ENCODE measurements at regions not wholly inside any gene's neighbourhood (a gene's known extent, or its start where the extent isn't known, plus 50 kb on each side); places are given as distances from the start of the nearest gene placed in this dataset.

DNA sequence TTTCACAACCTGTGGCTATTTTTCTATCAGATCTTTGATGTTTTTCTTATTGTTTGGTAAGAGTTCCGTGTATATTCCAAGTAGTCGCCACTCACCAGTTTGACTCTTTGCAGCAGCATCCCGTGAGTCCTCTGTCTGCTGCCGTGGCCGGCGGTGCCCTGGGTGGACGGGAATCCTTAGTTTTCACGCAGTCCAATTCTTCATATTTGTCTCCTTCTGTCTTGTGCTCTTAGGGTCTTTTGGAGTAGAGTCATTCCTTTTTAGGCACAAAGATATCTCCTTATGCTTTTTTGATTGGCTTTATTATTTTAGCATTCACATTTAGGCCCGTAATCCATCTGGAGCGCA lies 94.9 kb upstream of the MSX1 start:
- H3K27ac ChIP-seq, result no peak overlapping the region
- no peaks in the 10 kb centered on the region for H3K4me1 ChIP-seq
- H3K9me3 ChIP-seq, result peaks cover 0 to 2% (median 0%) of the 10 kb centered on the region in 3 donors
- H3K27me3 ChIP-seq, result no peaks in the 10 kb centered on the region
- H3K4me3 ChIP-seq, result no peak overlapping the region
- H3K36me3 ChIP-seq, result no peaks in the 10 kb centered on the region
- TF ChIP-seq, protein P1, sequence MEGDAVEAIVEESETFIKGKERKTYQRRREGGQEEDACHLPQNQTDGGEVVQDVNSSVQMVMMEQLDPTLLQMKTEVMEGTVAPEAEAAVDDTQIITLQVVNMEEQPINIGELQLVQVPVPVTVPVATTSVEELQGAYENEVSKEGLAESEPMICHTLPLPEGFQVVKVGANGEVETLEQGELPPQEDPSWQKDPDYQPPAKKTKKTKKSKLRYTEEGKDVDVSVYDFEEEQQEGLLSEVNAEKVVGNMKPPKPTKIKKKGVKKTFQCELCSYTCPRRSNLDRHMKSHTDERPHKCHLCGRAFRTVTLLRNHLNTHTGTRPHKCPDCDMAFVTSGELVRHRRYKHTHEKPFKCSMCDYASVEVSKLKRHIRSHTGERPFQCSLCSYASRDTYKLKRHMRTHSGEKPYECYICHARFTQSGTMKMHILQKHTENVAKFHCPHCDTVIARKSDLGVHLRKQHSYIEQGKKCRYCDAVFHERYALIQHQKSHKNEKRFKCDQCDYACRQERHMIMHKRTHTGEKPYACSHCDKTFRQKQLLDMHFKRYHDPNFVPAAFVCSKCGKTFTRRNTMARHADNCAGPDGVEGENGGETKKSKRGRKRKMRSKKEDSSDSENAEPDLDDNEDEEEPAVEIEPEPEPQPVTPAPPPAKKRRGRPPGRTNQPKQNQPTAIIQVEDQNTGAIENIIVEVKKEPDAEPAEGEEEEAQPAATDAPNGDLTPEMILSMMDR (IDR thresholded peaks at IDR 0.05), result no peak
- no peak for DNase-seq
- intact Hi-C loops (cut with DNase I; ENCODE audit: low total_unique reads), result no loop called here

DNA sequence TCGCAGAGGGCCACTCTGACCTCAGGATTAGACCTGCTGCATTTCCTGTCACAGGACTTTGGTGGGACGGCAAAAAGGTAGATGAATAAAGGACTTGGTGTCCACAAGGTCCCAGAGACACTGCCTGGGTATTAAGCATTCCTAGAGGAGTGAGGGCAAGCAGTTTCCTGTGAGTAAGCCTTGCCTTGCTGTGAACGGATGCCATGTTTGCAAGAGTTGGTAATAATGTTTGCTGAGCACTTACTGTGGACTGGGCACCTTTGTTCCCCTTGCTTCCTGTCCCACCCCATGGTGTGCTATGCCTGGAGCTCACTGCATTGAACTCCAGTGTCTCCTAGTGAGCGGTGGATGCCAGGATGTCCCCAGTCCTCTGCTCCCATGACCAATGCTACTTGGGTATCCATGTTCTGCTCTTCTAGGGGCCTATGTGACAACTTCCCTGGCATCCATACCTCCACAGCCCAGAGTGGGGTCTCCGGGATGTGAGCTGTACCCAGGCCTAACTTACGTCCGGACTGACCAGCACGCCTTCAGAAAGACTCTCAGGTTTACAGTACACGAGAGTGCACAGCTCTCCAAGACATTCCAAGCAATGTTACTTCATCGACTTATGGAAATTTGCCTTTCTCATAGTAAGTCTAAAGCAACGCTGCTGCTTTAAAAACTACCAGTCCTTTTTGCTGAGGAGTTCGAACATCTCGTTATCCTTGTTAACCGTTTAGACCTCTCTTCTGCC lies 95.5 kb upstream of the MSX1 start:
- no peak for DNase-seq
- Histone ChIP-seq H3K36me3 (no peaks in the 10 kb centered on the region), H3K4me3 (no peak overlapping the region), H3K4me1 (no peaks in the 10 kb centered on the region), H3K9me3 (peaks cover 0 to 2% (median 0%) of the 10 kb centered on the region in 3 donors), H3K27ac (no peak overlapping the region), H3K27me3 (no peaks in the 10 kb centered on the region)
- intact Hi-C loops (cut with DNase I; ENCODE audit: low total_unique reads), result no loop called here
- TF ChIP-seq, protein P1 (IDR thresholded peaks at IDR 0.05), result no peak

DNA sequence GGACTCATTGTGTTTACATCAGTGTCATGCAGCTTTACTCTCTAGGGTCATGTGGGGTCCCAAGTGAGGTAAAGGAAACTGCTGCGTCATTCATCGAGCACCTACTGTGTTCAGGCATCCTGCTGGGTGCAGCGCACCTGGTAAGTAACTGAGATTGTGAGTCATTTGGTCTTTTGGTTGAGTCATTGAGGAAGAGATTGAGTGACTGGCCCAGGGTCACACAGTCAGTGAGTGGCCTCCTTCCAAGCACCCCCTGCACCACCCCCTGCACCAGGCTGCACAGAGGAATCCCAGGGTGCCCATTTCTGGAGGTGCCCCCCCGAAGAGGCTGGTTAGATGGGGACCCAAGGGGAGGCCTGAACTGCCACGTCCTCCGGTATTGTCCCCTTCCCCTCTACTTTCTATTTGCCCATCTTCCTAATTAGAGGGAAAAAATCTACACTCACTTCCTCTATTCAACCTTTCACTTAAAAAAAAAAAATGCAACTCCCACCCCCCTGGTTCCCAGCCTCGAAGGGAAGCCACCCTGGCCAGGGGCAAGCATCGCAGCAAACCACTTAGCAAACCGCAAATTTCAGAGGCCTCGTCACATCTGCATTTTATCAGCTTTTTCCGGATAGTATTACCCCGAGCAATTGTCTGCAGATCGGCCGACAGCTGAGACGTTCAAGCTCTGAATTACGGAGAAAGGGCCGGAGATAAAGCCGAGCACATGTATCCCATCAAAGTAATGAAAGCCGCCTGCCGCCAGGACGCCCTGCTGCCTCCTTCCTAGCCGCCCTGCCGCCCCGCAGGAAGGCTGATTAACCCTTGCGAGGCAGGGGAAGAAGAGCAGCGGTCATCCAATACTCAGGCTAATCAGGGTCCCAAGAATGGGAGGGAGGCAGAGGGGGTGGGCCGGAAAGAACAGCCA lies 96.3 kb upstream of the MSX1 start:
- Histone ChIP-seq H3K27ac (no peak overlapping the region), H3K27me3 (no peaks in the 10 kb centered on the region), H3K4me3 (no peak overlapping the region), H3K4me1 (no peaks in the 10 kb centered on the region), H3K36me3 (no peaks in the 10 kb centered on the region), H3K9me3 (peaks cover 0 to 2% (median 0%) of the 10 kb centered on the region in 3 donors)
- DNase-seq, result no peak
- intact Hi-C loops (cut with DNase I; ENCODE audit: low total_unique reads), result no loop called here
- TF ChIP-seq, protein P1 (IDR thresholded peaks at IDR 0.05), result no peak

DNA sequence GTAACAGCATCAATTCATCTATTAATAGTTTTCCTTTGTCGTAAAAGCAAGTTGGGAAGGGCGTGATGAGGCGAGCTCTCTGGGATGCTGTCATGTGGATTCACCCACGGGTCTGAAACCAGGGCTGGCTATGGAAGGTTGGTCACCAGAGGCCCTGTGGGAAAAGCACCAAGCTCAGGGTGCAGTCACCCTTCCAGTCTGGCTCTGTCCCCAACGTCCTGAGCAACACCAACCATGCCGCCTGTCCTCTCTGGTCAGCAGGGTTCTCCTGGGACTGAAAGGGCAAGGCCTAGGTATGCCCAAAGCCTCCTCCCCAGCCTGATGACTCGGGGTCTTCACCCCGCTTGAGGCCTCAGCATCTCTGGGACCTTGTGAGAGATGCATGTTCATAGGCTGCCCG lies 97.2 kb upstream of the MSX1 start:
- H3K9me3 ChIP-seq, result peaks cover 0 to 2% (median 0%) of the 10 kb centered on the region in 3 donors
- no peaks in the 10 kb centered on the region for H3K4me1 ChIP-seq
- intact Hi-C loops (cut with DNase I; ENCODE audit: low total_unique reads), result no loop called here
- DNase-seq, result no peak
- no peaks in the 10 kb centered on the region for H3K27me3 ChIP-seq
- H3K27ac ChIP-seq, result no peak overlapping the region
- no peak overlapping the region for H3K4me3 ChIP-seq
- no peaks in the 10 kb centered on the region for H3K36me3 ChIP-seq
- TF ChIP-seq, protein P1 (IDR thresholded peaks at IDR 0.05), result no peak

DNA sequence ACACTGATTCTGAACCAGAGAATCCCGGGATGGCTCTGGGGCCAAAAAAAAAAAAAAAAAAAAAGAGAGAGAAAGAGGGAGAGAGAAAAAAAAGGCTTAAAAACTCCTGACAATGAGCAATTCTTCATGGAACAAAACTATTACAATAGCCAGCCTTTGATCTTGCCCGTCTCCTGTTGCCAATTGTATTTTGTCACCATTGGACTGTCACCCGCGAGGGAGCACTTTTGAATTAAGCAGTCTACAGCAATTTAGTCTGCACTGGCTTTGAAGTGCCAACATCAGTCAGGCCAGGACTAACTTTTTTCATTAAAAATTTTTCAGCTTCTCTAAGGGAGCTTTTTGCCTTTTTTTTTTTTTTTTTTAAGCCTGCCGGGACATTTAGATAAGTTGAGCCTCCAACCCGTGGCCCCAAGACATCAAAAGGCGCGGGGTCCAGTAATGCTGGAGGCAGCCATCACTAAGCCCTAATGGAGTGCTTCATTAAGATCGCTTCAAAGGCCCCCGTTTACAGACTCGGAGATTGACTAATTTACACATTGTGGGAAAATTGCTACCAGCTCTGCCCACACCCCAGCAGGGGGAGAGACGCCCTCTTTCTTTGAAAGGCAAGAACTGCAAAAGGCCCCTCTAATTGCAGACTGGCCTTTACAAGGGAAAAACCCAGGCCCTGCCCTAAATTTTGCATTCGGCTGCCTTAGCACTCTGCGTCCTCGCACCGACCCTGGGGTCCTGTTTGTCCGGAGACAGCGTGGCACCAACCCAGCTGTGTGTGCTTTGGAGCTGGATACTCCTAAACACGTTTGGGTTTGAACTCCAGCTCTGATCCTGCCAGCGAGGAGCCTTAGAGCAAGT lies 98.1 kb upstream of the MSX1 start:
- no peak for DNase-seq
- H3K27me3 ChIP-seq, result no peaks in the 10 kb centered on the region
- no peak overlapping the region for H3K27ac ChIP-seq
- no peaks in the 10 kb centered on the region for H3K36me3 ChIP-seq
- intact Hi-C loops (cut with DNase I; ENCODE audit: low total_unique reads), result no loop called here
- no peaks in the 10 kb centered on the region for H3K4me1 ChIP-seq
- TF ChIP-seq, protein P1 (IDR thresholded peaks at IDR 0.05), result no peak
- peaks cover 0 to 2% (median 0%) of the 10 kb centered on the region in 3 donors for H3K9me3 ChIP-seq
- H3K4me3 ChIP-seq, result no peak overlapping the region
